ENCODE measurements at regions not wholly inside any gene's neighbourhood (a gene's known extent, or its start where the extent isn't known, plus 50 kb on each side); places are given as distances from the start of the nearest gene placed in this dataset.

DNA sequence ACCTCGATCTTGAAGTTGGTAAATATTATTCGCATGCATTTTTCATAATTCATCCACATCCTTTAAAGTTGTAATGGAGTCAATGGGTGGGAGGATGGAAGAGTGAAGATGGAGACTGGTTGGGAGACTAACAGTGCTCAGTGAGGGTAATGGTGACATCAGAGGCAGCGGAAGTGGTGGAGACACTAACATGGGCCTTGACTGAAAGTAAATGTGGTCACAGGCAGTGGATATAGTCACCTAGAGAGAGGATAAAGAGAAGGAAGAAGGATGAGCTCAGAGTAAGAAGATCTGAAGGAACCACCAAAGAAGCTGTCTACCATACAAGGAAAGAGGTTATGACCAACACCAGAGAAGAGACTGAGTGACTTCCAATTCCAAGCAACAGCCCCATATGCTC is 281.6 kb upstream of the STT3B start (continued):
- TF ChIP-seq EZH2 (IDR thresholded peaks at IDR 0.05; ENCODE audit: low read depth, unreplicated experiment) (no peak), ZNF331 (CRISPR knock-in tag; IDR thresholded peaks at IDR 0.05; ENCODE audit: low read depth) (no peak)

DNA sequence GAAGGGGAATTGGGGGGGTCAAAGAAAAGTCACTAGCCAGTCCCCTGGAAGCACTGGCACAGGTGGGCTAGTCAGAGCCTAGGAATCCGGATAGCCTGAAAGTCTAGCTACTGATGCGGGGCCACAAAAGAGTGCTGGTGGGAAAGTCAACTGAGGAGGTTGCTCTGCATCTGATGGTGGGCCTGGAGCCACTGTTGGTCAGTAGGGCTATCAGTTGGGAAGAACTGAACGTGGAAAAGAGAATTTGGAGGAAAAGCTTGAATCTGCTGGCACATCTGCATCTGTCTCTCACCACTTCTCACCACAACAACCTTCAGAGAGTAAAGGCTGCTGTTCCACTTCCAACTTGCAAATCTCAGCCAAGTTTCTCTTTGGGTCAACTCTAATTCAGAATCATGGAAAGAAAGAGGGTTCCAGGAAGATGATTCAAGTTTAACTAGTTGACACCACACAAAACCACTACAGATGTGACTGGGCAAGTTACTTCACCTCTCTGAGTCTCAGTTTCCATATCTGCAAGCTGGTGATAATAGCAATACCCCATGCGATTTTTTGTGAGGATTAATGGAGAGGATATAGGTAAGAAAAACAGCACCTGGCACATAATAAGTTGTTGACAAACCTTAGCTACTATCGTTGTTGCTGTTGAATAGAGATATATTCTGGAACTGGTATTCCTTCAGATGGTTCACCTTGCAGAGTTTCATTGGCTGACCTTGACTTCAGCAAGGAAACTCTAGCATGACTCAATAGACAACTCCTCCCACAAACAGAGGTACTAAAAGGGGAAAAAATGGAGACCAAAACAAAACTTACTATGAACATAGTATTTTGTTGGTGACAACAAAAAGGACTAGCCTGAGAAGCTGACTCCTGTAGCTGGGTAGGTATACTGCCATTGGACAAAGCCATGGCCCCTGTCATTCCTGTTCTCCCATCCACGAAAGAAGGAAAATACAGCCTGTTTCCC is 280.2 kb upstream of the STT3B start:
- Histone ChIP-seq H3K9me2 (ENCODE audit: insufficient read depth) (peaks cover 13% of the 10 kb centered on the region), H3K27me3 (ENCODE audit: insufficient read depth) (no peaks in the 10 kb centered on the region), H4K20me1 (replicated peaks; ENCODE audit: insufficient read depth) (no peaks in the 10 kb centered on the region), H3K4me1 (ENCODE audit: insufficient read depth) (no peaks in the 10 kb centered on the region), H2AFZ (no peak overlapping the region), H3K4me2 (no peak overlapping the region), H3K27ac (ENCODE audit: low read depth) (no peak overlapping the region), H3K4me3 (no peak overlapping the region), H3K36me3 (ENCODE audit: insufficient read depth) (no peaks in the 10 kb centered on the region), H3K79me2 (replicated peaks; ENCODE audit: insufficient read depth) (no peaks in the 10 kb centered on the region), H3F3A (replicated peaks; ENCODE audit: low read depth) (no peaks in the 10 kb centered on the region)
- ATAC-seq, result no peak
- Mint-ChIP-seq H3K36me3 (ENCODE audit: low read depth) (no peaks in the 10 kb centered on the region), H3K4me3 (no peak overlapping the region), H3K27ac (no peak overlapping the region), H3K27me3 (ENCODE audit: insufficient read depth, low read depth, poor library complexity) (peaks cover 3% of the 10 kb centered on the region), H3K9me3 (no peaks in the 10 kb centered on the region), H3K4me1 (peaks cover 6% of the 10 kb centered on the region; the same call in 2 of the 3 replicates)
- no peak for DNase-seq (ENCODE audit: low spot score)
- TF ChIP-seq NANOG (IDR thresholded peaks at IDR 0.05; ENCODE audit: borderline replicate concordance) (no peak), EZH2phosphoT487 (IDR thresholded peaks at IDR 0.05; ENCODE audit: unreplicated experiment) (no peak), ZNF114 (CRISPR knock-in tag; IDR thresholded peaks at IDR 0.05) (no peak), ZNF331 (CRISPR knock-in tag; IDR thresholded peaks at IDR 0.05; ENCODE audit: low read depth) (no peak), STAT1 (IDR thresholded peaks at IDR 0.05; ENCODE audit: unreplicated experiment) (no peak), JUNB (IDR thresholded peaks at IDR 0.05; ENCODE audit: unreplicated experiment) (no peak), CREB1 (CRISPR knock-in tag; IDR thresholded peaks at IDR 0.05; ENCODE audit: low read depth) (no peak), EZH2 (IDR thresholded peaks at IDR 0.05; ENCODE audit: low read depth, unreplicated experiment) (no peak)
- TF ChIP-seq, protein P1, sequence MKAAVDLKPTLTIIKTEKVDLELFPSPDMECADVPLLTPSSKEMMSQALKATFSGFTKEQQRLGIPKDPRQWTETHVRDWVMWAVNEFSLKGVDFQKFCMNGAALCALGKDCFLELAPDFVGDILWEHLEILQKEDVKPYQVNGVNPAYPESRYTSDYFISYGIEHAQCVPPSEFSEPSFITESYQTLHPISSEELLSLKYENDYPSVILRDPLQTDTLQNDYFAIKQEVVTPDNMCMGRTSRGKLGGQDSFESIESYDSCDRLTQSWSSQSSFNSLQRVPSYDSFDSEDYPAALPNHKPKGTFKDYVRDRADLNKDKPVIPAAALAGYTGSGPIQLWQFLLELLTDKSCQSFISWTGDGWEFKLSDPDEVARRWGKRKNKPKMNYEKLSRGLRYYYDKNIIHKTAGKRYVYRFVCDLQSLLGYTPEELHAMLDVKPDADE (IDR thresholded peaks at IDR 0.05), result no peak
- TF ChIP-seq, protein P2, sequence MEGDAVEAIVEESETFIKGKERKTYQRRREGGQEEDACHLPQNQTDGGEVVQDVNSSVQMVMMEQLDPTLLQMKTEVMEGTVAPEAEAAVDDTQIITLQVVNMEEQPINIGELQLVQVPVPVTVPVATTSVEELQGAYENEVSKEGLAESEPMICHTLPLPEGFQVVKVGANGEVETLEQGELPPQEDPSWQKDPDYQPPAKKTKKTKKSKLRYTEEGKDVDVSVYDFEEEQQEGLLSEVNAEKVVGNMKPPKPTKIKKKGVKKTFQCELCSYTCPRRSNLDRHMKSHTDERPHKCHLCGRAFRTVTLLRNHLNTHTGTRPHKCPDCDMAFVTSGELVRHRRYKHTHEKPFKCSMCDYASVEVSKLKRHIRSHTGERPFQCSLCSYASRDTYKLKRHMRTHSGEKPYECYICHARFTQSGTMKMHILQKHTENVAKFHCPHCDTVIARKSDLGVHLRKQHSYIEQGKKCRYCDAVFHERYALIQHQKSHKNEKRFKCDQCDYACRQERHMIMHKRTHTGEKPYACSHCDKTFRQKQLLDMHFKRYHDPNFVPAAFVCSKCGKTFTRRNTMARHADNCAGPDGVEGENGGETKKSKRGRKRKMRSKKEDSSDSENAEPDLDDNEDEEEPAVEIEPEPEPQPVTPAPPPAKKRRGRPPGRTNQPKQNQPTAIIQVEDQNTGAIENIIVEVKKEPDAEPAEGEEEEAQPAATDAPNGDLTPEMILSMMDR (conservative IDR thresholded peaks at IDR 0.05; ENCODE audit: low read depth in 2 of 2), result no peak
- TF ChIP-seq, protein P3, sequence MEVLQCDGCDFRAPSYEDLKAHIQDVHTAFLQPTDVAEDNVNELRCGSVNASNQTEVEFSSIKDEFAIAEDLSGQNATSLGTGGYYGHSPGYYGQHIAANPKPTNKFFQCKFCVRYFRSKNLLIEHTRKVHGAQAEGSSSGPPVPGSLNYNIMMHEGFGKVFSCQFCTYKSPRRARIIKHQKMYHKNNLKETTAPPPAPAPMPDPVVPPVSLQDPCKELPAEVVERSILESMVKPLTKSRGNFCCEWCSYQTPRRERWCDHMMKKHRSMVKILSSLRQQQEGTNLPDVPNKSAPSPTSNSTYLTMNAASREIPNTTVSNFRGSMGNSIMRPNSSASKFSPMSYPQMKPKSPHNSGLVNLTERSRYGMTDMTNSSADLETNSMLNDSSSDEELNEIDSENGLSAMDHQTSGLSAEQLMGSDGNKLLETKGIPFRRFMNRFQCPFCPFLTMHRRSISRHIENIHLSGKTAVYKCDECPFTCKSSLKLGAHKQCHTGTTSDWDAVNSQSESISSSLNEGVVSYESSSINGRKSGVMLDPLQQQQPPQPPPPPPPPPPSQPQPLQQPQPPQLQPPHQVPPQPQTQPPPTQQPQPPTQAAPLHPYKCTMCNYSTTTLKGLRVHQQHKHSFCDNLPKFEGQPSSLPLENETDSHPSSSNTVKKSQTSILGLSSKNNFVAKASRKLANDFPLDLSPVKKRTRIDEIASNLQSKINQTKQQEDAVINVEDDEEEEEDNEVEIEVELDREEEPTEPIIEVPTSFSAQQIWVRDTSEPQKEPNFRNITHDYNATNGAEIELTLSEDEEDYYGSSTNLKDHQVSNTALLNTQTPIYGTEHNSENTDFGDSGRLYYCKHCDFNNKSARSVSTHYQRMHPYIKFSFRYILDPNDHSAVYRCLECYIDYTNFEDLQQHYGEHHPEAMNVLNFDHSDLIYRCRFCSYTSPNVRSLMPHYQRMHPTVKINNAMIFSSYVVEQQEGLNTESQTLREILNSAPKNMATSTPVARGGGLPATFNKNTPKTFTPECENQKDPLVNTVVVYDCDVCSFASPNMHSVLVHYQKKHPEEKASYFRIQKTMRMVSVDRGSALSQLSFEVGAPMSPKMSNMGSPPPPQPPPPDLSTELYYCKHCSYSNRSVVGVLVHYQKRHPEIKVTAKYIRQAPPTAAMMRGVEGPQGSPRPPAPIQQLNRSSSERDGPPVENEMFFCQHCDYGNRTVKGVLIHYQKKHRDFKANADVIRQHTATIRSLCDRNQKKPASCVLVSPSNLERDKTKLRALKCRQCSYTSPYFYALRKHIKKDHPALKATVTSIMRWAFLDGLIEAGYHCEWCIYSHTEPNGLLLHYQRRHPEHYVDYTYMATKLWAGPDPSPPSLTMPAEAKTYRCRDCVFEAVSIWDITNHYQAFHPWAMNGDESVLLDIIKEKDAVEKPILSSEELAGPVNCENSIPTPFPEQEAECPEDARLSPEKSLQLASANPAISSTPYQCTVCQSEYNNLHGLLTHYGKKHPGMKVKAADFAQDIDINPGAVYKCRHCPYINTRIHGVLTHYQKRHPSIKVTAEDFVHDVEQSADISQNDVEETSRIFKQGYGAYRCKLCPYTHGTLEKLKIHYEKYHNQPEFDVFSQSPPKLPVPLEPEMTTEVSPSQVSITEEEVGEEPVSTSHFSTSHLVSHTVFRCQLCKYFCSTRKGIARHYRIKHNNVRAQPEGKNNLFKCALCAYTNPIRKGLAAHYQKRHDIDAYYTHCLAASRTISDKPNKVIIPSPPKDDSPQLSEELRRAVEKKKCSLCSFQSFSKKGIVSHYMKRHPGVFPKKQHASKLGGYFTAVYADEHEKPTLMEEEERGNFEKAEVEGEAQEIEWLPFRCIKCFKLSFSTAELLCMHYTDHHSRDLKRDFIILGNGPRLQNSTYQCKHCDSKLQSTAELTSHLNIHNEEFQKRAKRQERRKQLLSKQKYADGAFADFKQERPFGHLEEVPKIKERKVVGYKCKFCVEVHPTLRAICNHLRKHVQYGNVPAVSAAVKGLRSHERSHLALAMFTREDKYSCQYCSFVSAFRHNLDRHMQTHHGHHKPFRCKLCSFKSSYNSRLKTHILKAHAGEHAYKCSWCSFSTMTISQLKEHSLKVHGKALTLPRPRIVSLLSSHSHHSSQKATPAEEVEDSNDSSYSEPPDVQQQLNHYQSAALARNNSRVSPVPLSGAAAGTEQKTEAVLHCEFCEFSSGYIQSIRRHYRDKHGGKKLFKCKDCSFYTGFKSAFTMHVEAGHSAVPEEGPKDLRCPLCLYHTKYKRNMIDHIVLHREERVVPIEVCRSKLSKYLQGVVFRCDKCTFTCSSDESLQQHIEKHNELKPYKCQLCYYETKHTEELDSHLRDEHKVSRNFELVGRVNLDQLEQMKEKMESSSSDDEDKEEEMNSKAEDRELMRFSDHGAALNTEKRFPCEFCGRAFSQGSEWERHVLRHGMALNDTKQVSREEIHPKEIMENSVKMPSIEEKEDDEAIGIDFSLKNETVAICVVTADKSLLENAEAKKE (CRISPR knock-in tag; IDR thresholded peaks at IDR 0.05), result no peak
